Kidney tubule cell (primary cell): ENCODE measurements at regions not wholly inside any gene's neighbourhood (a gene's known extent, or its start where the extent isn't known, plus 50 kb on each side); places are given as distances from the start of the nearest gene placed in this dataset.
A peak's percentile ranks its signal among the peaks of the same experiment; 100 is the strongest.
"Not testable (repeated sequence)": the region's sequence is repeated elsewhere in the genome, so short reads cannot be mapped to it uniquely, and the experiment has no call there.

ENCODE experiments used
- DNase-seq: peaks from one replicate; pipeline ENCODE4 v3.0.0-alpha.2; 2018; ENCODE audit warnings: low spot score

DNA sequence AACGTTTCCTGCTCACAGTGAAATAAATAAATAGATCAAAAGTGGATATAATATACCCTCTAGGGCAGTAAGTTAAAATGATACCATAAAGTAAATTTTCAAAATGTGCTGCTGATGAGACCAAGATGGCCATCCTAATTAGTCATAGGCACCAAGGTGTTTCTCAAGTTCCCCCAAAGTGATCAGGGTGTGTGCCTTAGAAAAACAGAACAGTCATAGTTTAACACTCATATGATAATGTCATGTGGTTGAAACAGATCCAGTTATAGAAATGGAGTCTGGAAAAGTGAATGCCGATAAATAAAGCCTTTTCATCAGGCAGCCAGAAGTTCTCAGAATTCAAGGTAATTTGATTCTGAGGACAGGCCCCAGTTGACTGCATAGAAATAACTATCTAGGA is 161.5 kb upstream of the CDKN2B start:
- no peak for DNase-seq

DNA sequence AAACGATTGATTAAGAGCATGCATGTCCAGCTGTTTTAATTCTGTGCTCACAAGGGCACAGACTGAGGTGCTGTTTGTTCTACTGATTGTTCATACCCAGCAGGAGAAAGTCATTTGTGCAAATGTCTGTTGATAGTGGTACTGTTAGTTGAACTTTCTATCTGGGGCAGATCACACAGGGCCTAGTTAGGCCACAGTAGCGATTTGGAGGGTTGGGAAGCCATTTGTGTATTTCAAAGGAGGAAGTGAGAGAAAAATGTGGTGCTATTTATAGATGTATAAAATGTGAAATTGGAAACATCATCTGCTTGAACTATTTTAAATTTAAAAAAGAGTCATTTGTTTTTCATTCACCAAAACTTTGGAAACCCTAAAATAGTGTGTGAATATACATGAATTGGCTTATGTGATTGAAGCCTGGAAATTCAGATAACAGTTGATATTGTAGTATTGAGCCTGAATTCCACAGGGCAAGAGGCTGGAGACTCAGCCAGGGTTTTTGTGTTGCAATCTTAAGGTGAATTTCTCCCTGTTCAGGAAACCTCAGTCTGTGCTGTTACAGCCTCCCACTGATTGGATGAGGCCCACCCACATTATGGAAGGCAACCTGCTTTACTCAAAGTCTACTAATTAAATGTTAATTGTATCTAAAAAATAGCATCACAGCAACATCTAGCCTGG is 162.0 kb upstream of the CDKN2B start:
- no peak for DNase-seq

DNA sequence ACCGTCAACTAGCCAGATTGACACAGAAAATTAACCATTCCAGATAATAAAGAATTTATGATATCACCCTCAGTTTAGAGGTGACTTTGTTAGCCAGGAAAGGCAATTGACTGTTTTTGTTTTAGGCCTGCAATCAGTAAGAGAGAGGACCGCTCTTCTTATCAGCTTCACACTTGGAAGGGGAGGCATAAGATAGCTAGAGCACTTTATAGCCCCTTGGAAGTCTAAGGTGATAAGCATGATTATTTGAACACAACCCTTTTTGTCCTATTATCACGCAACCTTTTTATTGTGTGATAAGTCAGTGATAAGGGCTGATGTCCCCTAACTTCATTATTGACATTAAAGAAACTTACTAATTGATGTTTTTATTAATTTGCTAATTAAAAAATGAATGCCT is 162.6 kb upstream of the CDKN2B start:
- no peak for DNase-seq

DNA sequence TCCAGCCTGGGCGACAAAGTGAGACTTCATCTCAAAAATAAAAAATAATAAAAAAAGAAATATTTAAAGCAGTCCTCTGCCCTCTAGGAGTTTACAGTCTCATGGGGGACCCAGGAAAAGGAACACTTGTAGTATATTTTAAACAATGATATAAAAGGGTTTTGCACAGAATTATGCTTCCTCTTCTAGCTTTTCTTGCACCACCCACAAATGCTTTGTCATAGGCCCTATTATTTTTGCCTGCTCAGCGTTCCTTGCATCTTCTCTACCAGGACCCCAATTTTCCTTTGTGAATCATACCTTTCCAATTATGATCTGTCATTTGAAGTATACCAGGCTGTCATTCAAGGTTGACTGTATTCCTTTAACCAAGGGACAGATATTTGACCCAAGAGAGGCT is 164.8 kb upstream of the CDKN2B start:
- DNase-seq = no peak

DNA sequence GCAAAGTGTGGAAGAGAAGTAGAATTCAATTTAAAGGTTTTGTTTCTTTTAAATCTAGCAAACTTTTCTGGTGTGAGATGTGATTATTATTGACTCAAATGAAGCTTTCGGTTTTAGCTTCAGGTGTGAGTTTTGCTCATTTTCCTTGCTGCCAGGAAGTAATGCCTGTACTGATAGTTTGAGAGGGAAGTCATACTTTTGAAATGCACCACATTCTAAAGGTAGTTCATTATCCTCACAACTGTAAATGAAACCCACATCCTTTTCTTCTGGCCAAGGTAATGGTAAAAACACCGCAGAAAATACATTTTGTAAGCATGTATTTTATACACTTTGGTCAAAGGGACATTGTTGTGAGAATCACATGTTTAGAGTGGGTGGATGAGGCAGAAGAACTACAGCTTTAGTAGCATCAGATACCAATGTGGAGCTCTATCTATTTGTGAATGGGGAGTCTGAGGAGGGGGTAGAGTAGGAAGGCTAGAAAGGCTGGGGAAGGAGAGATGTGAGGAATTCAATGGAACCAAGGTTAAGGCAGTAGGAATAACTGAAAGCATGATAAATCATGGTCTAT is 167.0 kb upstream of the CDKN2B start:
- no peak for DNase-seq

DNA sequence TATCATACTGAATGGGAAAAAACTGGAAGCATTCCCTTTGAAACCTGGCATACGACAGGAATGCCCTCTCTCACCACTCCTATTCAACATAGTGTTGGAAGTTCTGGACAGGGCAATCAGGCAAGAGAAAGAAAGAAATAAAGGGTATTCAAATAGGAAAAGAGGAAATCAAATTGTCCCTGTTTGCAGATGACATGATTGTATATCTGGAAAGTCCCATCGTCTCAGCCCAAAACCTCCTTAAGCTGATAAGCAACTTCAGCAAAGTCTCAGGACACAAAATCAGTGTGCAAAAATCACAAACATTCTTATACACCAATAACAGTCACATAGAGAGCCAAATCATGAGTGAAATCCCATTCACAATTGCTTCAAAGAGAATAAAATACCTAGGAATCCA is 171.9 kb upstream of the CDKN2B start:
- DNase-seq = not testable (repeated sequence)

DNA sequence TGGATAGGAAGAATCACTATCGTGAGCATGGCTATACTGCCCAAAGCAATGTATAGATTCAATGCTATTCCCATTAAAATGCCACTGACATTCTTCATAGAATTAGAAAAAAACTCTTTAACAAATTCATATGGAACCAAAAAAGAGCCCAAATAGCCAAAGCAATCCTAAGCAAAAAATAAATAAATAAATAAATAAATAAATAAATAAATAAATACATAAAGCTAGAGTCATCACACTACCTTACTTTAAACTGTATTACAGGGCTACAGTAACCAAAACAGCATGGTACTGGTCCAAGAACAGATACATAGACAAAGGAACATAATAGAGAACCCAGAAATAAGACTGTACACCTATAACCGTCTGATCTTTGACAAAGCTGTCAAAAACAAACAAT is 180.4 kb upstream of the CDKN2B start:
- DNase-seq = no peak

DNA sequence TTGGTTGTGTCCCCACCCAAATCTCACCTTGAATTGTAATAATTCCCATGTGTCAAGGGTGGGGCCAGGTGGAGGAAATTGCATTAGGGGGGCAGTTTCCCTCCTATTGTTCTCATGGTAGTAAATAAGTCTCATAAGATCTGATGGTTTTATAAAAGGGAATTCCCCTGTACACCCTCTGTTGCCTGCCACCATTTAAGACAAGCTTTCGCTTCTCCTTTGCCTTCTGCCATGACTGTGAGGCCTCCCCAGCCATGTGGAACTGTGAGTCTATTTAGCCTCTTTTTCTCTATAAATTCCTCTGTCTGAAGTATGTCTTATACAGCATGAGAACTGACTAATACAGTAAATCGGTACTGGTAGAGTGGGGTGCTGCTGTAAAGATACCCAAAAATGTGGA is 187.9 kb upstream of the CDKN2B start:
- DNase-seq = not testable (repeated sequence)

DNA sequence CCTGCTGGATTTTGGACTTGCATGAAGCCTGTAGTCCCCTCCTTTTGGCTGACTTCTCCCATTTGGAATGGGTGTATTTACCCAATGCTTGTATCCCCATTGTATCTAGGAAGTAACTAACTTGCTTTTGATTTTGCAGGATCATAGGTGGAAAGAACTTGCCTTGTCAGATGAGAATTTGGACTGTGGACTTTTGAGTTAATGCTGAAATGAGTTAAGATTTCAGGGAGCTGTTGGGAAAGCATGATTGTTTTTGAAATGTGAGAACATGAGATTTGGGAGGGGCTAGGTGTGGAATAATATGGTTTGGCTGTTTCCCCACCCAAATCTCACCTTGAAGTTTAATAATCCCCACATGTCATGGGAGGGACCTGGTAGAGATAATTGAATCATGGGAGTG is 189.6 kb upstream of the CDKN2B start:
- DNase-seq = no peak

DNA sequence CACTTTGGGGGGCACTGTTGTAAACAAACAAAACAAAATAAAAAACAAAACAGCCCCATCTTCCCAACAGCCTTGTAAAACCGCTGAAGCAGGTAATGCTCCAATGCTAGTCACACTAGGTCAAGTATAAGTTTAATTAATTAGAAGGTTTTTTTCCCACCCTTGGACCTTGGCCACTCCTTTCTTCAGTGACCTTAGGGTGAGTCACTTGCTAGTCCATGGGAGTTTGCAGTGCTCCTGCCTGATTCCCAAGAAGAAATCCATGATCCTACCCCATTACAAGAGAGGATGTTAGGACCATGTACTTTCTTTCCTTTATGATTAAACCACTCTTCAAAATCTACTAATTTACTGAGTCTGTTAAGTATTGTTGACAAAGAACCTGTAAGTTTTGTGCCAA is 192.2 kb upstream of the CDKN2B start:
- peak; percentile 31 for DNase-seq

DNA sequence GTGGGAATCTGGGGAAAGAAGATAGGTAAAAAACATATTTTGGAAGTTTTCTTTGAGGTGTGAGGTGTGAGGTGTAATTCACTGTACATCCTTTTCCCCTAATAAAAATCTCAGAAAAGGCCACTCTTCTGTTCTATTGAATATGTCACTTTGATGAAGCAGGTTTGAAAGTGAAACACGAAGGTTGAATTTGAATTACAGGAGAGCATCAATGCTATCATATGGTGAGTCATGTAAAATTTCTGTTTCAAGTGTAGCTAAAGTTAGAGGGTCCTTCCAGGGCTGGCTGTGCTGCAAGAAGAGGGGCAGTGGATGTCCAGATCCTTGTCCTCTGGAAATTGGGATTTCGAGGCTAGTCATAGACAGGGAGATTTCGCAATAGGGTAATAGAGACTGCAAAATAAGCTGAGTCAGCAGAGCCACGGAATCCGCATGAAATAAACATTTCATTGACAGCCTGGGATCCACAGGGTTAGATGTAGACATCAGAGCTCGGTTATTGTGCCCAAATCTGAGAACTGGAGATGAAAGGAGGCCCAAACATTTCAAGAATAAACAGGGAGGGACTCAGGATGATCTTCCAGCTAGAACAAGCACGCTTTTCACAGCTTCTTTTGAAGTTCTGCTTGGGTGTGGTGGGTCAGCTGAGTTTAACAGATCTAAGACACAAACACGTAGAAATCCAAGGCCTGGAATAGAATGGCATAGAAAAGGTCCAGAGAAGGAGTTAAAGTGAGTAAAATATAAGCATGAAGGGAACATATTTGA is 194.4 kb upstream of the CDKN2B start:
- no peak for DNase-seq

DNA sequence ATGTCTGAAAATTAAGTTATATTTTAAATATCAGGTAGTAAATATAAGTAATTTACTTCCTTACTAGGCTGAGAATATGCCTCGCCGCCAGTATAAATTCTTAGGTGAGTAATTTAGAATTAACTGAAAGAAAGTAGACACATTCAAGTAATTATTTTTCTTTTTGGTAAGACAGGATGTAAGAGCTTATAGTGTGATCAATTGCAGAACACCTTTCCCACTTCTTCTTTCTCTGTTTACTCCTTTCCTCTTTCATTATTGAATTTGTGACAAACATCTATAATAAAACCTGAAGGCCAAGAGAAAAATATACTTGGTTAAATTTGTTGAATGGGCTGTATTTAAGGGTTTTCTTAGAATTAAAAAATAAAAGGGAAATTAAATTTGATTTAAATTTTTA is 195.1 kb upstream of the CDKN2B start:
- no peak for DNase-seq

DNA sequence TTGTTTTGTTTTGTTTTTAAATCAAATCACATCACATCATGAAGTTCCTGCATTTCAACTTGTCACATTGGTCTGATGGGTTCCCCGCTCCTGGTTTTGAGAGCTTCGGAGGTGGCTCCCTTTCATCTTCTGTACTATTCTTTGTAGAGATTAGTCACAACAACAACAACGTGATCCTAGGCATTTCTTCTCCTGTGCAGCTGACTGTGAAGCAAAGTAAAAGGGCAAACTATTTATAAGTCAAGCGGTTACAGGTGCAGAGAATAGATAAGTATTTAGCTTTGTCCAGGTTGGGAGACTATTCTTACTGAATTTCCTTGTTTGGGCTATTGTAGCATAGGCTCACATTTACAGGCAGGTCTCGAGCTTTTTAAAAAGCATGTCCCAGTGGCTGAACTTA is 197.7 kb upstream of the CDKN2B start:
- DNase-seq = peak; percentile 64

DNA sequence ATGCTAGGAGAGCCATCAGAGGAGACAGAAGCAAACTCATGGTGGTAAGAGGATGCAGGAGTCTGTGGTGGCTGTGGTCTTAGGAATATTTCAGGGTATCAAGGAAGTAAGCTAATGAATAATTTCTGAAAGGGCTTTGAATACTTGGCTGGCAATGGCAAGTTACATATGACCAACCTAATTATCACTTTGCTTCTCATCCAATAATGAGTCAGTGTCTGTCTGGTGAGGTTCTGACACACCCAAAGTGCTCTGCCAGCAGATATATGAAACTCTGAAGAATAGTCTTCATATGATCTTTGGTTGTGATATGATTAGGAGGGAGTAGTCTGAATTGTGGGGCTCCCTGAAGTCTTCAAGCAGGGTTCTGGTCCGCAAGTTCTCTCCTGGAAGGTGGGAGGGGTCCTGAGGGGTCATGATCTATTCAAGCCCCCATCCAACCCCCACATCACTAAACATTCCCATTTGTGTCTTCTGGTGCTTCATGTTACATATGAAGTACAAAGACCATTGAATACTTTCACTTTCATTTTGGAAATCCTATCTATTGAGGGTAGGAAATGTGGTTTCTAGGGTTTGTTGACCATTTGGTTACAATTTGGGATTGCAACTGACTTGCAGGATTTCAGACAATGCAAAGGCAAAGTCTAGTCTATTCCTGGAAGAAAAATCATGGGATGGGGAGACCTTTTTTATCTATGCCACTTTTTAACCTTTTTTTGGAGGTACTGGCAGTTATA is 199.9 kb upstream of the CDKN2B start:
- peak; percentile 91 for DNase-seq

DNA sequence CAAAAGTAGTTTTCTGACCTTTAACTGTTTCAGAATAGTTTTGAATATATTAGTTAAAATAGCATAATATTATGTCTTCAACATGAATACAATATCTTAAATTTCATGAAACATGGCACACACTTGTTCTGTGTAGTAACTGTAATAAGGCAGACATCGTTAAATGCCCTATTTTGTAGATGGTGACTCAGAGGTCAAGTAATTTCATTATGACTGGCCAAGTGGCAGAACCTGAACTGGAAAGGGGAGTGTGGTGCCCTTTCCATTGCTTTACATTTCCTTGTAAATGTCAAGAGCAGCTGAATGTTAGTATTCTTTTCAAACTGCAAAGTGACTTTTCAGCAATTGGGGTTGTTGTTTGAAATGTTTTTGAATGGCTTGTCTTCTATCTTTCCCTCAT is 201.2 kb upstream of the CDKN2B start:
- peak; percentile 53 for DNase-seq

DNA sequence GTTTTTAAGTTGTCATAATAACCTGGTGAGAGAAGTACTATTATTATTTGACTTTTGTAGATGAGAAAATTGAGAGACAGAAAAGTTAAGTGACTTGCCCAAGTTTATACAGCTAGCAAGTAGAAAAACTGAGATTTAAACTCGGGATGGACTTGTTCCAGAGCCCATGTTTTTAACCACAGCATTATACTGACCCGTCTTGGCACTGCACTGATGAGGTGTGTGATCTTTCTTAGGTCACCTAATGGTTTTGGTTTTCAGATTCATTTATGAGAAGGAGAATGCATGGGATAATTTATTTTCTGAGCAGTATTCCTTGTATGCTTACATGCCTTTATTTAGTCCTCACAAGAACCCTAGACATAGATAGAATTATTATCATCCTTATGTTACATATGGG is 201.8 kb upstream of the CDKN2B start:
- DNase-seq = no peak

DNA sequence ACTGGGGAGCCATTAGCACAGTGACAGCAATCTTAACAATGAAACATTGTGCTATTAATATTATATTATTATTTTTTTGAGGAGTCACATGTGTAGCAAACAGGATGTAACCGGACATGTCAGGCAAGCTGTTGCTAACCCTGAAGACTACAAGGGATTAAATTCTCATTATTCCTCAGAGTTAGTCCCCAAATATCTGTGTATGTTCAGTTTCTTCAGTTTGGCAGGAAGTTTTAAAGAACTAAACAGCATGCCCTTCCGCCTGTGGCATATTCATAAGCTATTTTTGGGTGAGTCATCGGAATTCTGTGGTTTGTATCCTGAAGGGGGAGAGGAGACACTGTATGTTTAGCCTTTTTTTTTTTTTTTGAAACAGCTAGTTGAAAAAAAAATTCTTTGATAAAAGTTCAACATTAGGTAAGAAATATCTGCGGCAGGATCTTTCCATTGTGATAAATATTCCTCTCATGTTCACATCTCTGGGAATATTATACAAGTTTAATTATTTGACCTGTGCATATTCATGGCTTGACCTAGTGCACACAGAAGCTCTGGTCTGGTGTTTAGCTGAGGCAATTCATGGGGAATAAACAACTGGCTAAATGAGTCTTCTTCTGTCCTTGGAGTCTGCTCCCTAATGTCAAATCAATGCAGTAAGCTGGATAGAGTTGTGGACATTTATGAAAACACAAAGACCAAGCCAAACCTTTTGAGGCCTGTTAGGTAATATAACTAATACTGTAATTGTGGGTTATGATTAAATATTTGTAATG is 202.7 kb upstream of the CDKN2B start:
- DNase-seq = peak; percentile 92

DNA sequence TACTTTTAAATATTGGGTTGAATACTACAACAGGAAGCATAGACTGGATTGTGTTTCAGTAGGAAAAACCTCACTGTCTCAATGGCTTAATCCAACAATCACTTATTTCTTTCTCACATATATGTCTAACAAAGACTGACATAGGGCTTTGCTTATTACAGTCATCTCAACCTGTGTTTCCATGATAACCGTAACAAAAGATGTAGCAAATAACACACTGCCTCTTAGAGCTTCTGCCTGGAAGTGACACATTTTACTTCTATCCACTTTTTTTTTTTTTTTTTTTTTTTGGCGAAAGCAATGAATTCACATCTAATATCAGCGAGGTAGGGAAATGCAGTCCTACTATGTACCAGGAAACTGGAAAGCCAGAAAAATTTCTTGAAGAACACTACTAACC is 204.9 kb upstream of the CDKN2B start:
- DNase-seq = peak; percentile 17

DNA sequence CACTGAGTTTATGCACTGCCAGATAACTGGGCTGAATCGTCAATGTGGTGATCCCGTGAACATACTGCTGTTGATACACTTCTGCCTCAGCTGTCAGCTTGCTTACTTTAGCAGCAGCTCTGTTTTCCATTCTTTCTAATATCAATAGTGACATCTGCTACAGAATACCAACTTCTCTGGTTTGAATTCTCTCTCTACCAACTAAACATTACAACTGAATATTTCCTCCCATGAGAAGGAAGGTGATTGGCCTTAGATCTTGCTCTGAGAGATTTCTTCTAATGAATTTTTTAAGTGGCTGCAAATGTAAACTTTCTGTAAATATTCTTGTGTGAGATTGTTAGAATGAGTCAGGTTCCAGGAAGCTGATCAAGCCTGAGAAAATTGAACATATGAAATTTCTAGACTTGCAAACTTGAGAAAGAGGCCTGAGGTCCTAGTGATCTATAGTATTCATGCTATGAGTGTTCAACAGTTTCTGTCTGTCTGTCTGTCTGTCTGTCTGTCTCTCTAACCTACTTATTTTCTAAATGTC is 205.5 kb upstream of the CDKN2B start:
- peak; percentile 12 for DNase-seq

DNA sequence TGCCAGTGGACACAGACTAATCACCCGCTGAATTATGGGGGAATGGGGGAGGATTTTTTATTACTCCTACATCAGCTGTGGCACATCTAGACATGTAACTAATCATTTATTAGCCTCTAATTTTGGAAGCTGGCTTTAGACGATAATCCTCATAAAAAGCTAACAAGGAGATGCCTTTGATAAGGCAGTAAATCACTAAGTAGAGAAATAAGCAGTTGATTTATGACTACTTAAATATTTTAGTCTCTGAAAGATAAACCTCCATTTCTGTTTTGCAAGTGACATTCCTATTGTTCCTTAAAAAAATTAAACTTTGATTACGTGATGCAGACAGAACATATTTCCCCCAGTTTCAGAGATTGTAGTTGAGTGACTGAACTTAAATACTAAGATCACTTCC is 206.4 kb upstream of the CDKN2B start:
- DNase-seq = no peak

DNA sequence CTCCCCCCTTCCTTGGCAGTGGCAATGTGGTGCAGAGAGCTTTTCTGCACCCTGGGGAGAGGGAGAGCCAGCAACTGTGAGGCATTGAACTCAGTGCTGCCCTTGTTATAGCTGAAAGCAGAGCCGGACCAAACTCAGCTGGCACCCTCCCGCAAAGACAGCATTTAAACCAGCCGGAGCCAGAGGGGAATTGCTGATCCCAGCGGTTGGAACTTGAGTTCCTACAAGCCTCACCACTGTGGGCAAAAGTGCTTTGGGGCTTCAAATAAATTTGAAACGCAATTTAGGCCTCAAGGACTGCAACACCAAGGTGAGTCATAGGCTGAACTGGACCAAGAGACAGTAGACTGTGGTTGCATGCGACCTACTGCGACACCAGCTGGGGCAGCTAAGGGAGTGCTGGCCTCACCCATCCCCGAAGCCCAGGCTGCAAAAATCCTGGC is 207.6 kb upstream of the CDKN2B start:
- peak; percentile 49 for DNase-seq

DNA sequence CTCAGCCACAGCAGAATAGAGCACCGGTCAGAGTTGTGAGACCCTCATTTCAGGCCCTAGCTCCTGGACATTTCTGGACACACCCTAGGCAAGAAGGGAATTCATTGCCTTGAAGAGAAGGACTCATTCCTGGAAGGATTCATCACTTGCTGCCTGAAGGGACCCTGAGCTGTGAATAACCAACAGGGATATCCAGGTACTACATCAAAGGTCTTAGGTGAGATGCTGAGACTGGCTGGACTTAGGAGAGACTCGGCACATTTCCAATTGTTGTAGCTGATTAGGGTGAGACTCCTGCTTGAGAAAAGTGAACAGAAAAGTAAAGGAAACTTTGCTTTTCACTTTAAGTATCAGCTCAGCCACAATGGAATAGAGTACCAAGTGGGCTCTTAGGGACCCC is 208.1 kb upstream of the CDKN2B start:
- no peak for DNase-seq
